Middle frontal gyrus (tissue), 1 donor: ENCODE measurements at regions not wholly inside any gene's neighbourhood (a gene's known extent, or its start where the extent isn't known, plus 50 kb on each side); places are given as distances from the start of the nearest gene placed in this dataset.

ENCODE experiments used
- DNase-seq: peaks from one replicate; pipeline ENCODE4 v3.0.0-alpha.2; 2015; ENCODE audit warnings: low spot score; ENCODE audit errors: extremely low spot score

GRCh38 chr20:22470620-22471026 lies 113.7 kb downstream of the FOXA2 start:
- no peak for DNase-seq

- DNase-seq = no peak
These were observed 117.8 kb downstream of the FOXA2 start for GRCh38 chr20:22466447-22467171.

DNA sequence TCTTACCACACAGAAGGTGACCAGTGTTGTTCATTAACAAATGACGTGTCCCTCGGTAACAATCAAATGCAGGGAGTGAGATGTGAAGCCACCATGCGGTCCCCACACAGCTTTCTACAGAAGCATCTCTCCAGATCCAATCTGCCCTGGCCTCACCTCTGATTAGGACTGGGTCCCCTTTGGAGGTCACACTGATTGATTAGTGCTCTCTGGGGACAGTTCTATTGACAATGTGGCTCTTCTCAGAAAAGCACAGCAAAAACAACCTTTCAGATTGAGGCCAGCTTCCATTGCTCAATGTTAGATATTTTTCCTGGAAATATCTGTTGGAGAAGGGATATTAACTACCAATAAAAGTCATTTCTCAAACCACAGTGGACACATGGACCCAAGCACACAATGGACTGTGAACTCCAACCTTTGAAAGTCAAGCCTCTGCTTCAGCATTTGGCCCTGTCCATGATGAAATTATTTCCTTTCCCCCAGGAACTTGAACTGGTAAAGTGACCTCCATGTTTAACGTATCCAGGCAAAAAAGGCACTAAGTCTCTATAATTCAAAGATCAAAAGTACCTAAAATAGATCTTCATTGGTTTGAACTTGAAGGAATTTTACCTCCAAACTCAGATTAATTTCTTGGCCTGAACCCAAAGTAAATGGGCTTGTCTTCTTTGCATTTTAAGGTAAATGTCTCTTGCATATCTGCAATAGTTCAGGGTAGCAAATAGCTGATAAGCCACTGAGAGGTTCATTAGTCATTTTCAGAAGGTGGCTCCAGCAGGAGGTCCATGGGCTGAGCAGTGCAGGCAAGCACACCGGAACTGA lies 118.5 kb downstream of the FOXA2 start:
- DNase-seq = no peak

DNA sequence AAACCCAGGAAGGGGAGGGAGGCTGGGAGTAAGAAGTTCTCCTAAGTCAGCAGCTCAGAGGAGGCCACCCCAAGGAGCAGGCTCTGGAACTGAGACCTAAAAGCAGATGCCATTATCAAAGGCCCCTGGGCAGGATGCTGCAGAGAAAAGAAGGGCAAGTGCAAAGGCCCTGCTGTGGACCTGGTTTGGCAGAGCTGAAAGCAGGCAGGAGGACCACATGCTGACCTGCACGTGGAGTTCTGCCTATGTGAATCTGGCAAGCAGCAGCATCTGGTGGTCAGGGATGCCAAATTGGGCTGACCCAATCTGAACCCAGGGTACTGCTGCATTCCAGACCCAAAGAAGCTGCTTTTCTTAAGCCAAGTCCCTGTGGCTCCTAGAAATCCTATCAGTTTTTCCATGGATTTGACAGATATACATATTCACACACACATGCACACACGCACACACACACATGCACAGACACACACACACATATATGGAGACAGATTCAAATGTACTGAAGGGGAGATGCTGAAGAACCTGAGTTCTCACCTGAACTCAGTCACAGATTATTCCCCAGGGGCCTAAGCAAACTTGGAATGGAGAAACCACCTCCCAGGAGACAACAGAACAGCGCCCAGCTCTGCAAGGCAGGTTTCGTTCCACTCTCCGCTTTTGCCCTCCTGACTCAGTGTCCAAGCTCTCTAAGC lies 119.9 kb downstream of the FOXA2 start:
- DNase-seq = no peak

- DNase-seq = no peak
These were observed 121.1 kb downstream of the FOXA2 start for GRCh38 chr20:22462975-22463914.

DNA sequence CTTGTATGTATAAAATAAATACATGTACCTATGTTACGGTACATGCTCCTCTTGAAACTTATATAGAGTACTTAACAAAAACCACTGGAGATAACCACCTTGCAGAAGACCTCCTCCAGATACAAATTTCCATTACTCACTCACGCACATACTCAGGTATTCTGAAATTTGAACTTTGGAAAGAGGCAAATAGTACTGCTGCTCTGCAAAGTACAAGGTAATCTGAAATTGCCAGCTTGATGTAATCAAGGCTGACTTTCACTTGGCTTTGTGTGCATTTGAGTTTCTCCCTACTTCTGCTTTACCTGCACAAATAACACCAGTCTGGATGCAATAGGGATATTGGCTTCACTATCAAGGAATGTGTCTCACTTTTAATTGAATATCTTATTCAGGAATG lies 123.6 kb downstream of the FOXA2 start:
- DNase-seq = no peak

- no peak for DNase-seq
These were observed 124.1 kb downstream of the FOXA2 start for GRCh38 chr20:22460231-22460630.

GRCh38 chr20:22459754-22460153 lies 124.6 kb downstream of the FOXA2 start:
- no peak for DNase-seq

- DNase-seq = no peak
These were observed 128.3 kb downstream of the FOXA2 start for GRCh38 chr20:22456109-22456508.

DNA sequence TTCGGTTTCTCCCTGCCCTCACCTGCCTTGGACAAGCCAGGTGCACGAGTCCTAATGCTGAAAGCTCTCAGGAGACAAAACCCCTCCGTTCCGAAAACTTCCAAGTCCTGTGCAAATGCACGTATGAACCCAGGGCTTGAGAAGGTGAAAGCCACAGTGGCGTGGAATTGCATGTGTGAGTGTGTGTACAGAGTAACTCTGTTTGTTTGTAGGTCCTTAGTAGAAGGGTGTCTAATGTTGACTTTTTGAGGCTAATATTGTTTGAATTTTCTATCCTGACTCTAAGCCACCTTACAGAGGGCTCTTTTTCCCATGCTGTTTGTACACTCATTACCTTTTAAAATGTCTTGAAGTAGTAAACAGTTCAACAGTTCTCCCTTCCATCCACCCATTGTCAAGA lies 129.1 kb downstream of the FOXA2 start:
- DNase-seq = no peak

GRCh38 chr20:22453244-22454080 lies 130.9 kb downstream of the FOXA2 start:
- DNase-seq = no peak

GRCh38 chr20:22452442-22453011 lies 131.8 kb downstream of the FOXA2 start:
- DNase-seq = no peak

- no peak for DNase-seq
These were observed 133.8 kb downstream of the FOXA2 start for GRCh38 chr20:22450537-22450936.

DNA sequence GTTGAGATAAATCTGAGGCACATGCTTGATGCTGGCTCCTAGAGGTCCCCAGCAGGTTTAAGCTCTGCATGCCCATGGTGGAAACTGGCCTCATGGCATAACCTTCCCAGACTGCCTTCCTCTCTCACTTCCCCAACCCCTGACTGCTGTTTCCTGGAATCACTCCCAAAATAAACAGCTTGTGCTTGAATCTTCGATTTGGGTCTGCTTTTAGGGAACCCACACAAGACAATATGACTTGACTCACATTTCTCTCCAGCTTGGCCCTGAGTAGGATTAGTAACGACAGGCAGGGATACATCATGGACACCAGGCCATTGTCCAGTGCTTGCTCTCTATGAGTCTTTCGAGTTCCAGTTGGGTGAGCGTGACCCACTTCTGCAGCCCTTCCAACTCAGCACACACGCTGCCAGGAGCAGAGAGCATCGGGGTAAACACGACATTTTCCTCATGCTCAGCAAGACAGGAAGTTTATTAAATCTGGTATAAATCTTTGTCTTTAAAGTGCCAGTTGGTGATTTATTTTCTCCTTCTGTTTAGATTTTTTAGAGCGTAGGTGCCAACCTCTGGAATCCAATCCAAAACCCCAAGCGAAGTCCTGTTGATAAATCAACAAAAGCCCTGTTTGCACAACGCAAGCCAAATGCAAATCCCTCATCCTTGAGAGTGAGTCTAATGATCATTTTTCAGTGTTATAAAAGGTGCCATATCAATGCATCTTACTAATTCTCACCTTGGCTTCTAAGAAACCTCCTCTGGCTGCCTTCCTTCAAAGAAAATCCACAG lies 135.0 kb downstream of the FOXA2 start:
- no peak for DNase-seq

- no peak for DNase-seq
These were observed 137.0 kb downstream of the FOXA2 start for GRCh38 chr20:22447447-22447778.

DNA sequence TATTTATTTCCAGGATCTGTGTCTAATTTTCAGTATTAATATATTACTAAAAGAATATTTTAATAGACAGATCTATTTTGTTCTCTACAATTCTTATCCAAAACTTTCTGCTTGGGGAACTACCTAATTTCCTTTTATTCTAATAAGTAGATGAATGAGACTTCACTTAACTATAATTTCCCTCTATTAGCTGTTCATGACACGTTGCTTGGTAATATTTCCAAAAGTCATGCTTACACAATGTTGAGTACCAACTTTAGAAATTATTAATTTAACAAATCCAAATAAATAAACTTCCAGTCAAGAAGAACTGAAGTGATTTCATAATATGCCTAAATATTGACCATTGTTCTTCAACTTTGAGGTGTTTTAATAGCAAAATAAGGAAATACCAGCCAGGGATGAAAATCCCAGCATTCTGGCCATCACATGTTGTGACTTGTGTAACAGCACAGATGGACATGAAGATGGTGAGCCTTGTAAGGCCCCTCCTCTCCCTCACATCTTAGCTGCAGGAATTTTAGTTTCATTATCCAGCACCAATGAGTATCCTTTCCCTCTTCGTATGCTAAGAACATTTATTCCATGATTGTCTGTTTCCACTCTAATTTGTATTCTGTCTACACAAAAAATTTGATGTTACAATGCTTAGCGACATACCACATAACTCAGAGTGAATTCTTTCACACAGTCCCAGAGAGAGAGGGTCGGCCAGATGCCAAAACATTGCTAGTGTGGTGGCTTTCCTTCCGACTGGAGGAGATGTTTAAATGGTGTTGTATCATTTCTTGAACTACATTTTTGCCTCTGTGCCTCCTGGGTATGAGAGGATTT lies 137.5 kb downstream of the FOXA2 start:
- no peak for DNase-seq

DNA sequence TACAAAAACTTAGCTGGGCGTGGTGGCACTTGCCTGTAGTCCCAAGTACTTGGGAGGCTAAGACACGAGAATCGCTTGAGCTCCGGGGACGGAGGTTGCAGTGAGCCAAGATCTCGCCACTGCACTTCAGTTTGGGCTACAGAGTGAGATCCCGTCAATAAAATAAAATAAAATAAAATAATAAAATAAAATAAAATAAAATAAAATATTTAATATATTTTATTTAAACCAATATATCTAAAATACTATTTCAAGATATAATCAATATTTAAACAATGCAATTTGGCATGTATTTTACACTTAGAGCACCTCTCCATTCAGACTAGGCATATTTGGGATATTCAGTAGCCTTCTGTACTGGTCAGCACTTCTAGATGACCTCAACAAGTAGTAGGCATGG lies 142.1 kb downstream of the FOXA2 start:
- no peak for DNase-seq

GRCh38 chr20:22438926-22439325 lies 145.4 kb downstream of the FOXA2 start:
- no peak for DNase-seq
